Ectodermal cell (in vitro differentiated cells): ENCODE measurements at regions not wholly inside any gene's neighbourhood (a gene's known extent, or its start where the extent isn't known, plus 50 kb on each side); places are given as distances from the start of the nearest gene placed in this dataset.
"Not testable (repeated sequence)": the region's sequence is repeated elsewhere in the genome, so short reads cannot be mapped to it uniquely, and the experiment has no call there.

Source experiments
- H3K27ac ChIP-seq: 2 replicates; pipeline ENCODE4 v1.7.0; 2013; ENCODE audit warnings: mild to moderate bottlenecking, low read depth, low read length; ENCODE audit not compliant: insufficient read depth, poor library complexity, severe bottlenecking
- H3K27me3 ChIP-seq: 2 replicates; pipeline ENCODE4 v1.7.0; 2013; ENCODE audit warnings: mild to moderate bottlenecking, low read length; ENCODE audit not compliant: insufficient read depth, control insufficient read depth, poor library complexity, severe bottlenecking
- H3K36me3 ChIP-seq: one replicate; pipeline ENCODE4 v1.7.0; 2013; ENCODE audit warnings: low read length; ENCODE audit not compliant: control insufficient read depth, insufficient read depth
- H3K4me1 ChIP-seq: one replicate; pipeline ENCODE4 v1.7.0; 2013; ENCODE audit warnings: low read length; ENCODE audit not compliant: control insufficient read depth, insufficient read depth
- H3K4me3 ChIP-seq: 2 replicates; pipeline ENCODE4 v1.7.0; 2013; ENCODE audit warnings: low read depth, low read length, control low read depth; ENCODE audit not compliant: insufficient read depth
- H3K9me3 ChIP-seq: 2 replicates; pipeline ENCODE4 v1.7.0; 2013; ENCODE audit warnings: mild to moderate bottlenecking, low read length, moderate library complexity; ENCODE audit not compliant: control insufficient read depth
- WGBS, 2 experiments: methylation state at CpG; one replicate each; pipeline ENCODE4 v1.1.7; 2013; ENCODE audit warnings: missing lambda C conversion rate in 2 of 2; 5-methylcytosine and 5-hydroxymethylcytosine counted together

GRCh38 chr3:20480786-20481365 is 294.9 kb upstream of the SGO1 start:
- WGBS, 2 experiments, result 66 to 79% methylated on average over 5 of the region's 5 CpGs
- Histone ChIP-seq H3K4me1 (no peaks in the 10 kb centered on the region), H3K27ac (no peak overlapping the region), H3K27me3 (no peaks in the 10 kb centered on the region), H3K9me3 (no peaks in the 10 kb centered on the region), H3K36me3 (no peaks in the 10 kb centered on the region), H3K4me3 (no peak overlapping the region)

- H3K27me3 ChIP-seq, result no peaks in the 10 kb centered on the region
- H3K36me3 ChIP-seq, result no peaks in the 10 kb centered on the region
- H3K4me1 ChIP-seq, result no peaks in the 10 kb centered on the region
- no peaks in the 10 kb centered on the region for H3K9me3 ChIP-seq
- no peak overlapping the region for H3K4me3 ChIP-seq
- no peak overlapping the region for H3K27ac ChIP-seq
These were observed 292.4 kb upstream of the SGO1 start for GRCh38 chr3:20478436-20478835.

- H3K4me1 ChIP-seq, H3K27me3 ChIP-seq, H3K4me3 ChIP-seq, H3K27ac ChIP-seq, H3K9me3 ChIP-seq, H3K36me3 ChIP-seq: not testable (repeated sequence)
- 85 to 92% methylated on average over 2 of the region's 2 CpGs for WGBS, 2 experiments
These were observed 278.2 kb upstream of the SGO1 start for GRCh38 chr3:20464237-20464636.

- Histone ChIP-seq H3K4me3 (no peak overlapping the region), H3K36me3 (no peaks in the 10 kb centered on the region), H3K9me3 (no peaks in the 10 kb centered on the region), H3K4me1 (no peaks in the 10 kb centered on the region), H3K27ac (no peak overlapping the region), H3K27me3 (no peaks in the 10 kb centered on the region)
These were observed 276.7 kb upstream of the SGO1 start for GRCh38 chr3:20462723-20463122.

GRCh38 chr3:20462226-20462625 is 276.2 kb upstream of the SGO1 start:
- H3K4me3 ChIP-seq, result no peak overlapping the region
- H3K36me3 ChIP-seq, result no peaks in the 10 kb centered on the region
- no peaks in the 10 kb centered on the region for H3K9me3 ChIP-seq
- H3K27ac ChIP-seq, result no peak overlapping the region
- no peaks in the 10 kb centered on the region for H3K27me3 ChIP-seq
- no peaks in the 10 kb centered on the region for H3K4me1 ChIP-seq
- WGBS, 2 experiments, result no CpG with 5 or more reads among the region's 1 CpG

GRCh38 chr3:20458994-20459716 is 273.1 kb upstream of the SGO1 start:
- 94 to 99% methylated on average over 4 of the region's 4 CpGs for WGBS, 2 experiments
- Histone ChIP-seq H3K36me3 (no peaks in the 10 kb centered on the region), H3K4me3 (no peak overlapping the region), H3K27ac (no peak overlapping the region), H3K9me3 (no peaks in the 10 kb centered on the region), H3K27me3 (no peaks in the 10 kb centered on the region), H3K4me1 (no peaks in the 10 kb centered on the region)

GRCh38 chr3:20456511-20456910 is 270.5 kb upstream of the SGO1 start:
- Histone ChIP-seq H3K4me3 (no peak overlapping the region), H3K9me3 (no peaks in the 10 kb centered on the region), H3K36me3 (no peaks in the 10 kb centered on the region), H3K27me3 (no peaks in the 10 kb centered on the region), H3K4me1 (no peaks in the 10 kb centered on the region), H3K27ac (no peak overlapping the region)
- 86 to 92% methylated on average over 1 of the region's 1 CpG for WGBS, 2 experiments

GRCh38 chr3:20451170-20451569 is 265.2 kb upstream of the SGO1 start:
- no peak overlapping the region for H3K27ac ChIP-seq
- H3K9me3 ChIP-seq, result peaks cover 4% of the 10 kb centered on the region
- no peaks in the 10 kb centered on the region for H3K36me3 ChIP-seq
- 48 to 50% methylated on average over 1 of the region's 1 CpG for WGBS, 2 experiments
- no peaks in the 10 kb centered on the region for H3K27me3 ChIP-seq
- H3K4me1 ChIP-seq, result no peaks in the 10 kb centered on the region
- H3K4me3 ChIP-seq, result no peak overlapping the region

GRCh38 chr3:20450611-20451010 is 264.6 kb upstream of the SGO1 start:
- H3K36me3 ChIP-seq, result no peaks in the 10 kb centered on the region
- peaks cover 4% of the 10 kb centered on the region for H3K9me3 ChIP-seq
- H3K4me3 ChIP-seq, result no peak overlapping the region
- H3K27me3 ChIP-seq, result no peaks in the 10 kb centered on the region
- no peak overlapping the region for H3K27ac ChIP-seq
- no peaks in the 10 kb centered on the region for H3K4me1 ChIP-seq
- WGBS, 2 experiments, result 76 to 96% methylated on average over 1 of the region's 1 CpG

GRCh38 chr3:20442846-20443245 is 256.8 kb upstream of the SGO1 start:
- no peak overlapping the region for H3K4me3 ChIP-seq
- H3K36me3 ChIP-seq, result no peaks in the 10 kb centered on the region
- no CpG with 5 or more reads among the region's 1 CpG for WGBS, 2 experiments
- no peaks in the 10 kb centered on the region for H3K27me3 ChIP-seq
- H3K4me1 ChIP-seq, result no peaks in the 10 kb centered on the region
- H3K9me3 ChIP-seq, result no peaks in the 10 kb centered on the region
- no peak overlapping the region for H3K27ac ChIP-seq
